HEK293 (cell line): ENCODE measurements at regions not wholly inside any gene's neighbourhood (a gene's known extent, or its start where the extent isn't known, plus 50 kb on each side); places are given as distances from the start of the nearest gene placed in this dataset.

Experiments used
- CTCF ChIA-PET: fragments of 350-600 bp; formaldehyde crosslinking; extraction: SDS; loops from one replicate; lab custom pipeline; 2021; ENCODE audit warnings: antibody characterized with exemption; lab: Yijun Ruan, JAX
- POLR2A ChIA-PET: fragments of 300-600 bp; formaldehyde crosslinking; extraction: SDS; loops from one replicate; lab custom pipeline; 2020; ENCODE audit warnings: antibody characterized with exemption, inconsistent platforms; lab: Yijun Ruan, JAX
- H3K27ac ChIP-seq: fragments of 200-500 bp; sonication (Bioruptor generic); 2 replicates; pipeline ENCODE4 v1.5.1; 2014; ENCODE audit warnings: low read depth, low read length, control low read depth, inconsistent platforms; ENCODE audit errors: extremely low read depth
- H3K36me3 ChIP-seq, 2 experiments: fragments of 200-500 bp in 1 of 2; sonication (Bioruptor generic) in 1 of 2; 1 replicate in 1 of 2; 2 replicates in 1 of 2; pipeline ENCODE4 v1.5.1; 2014 to 2017; ENCODE audit warnings: inconsistent platforms in 2 of 2, low read length in 2 of 2; ENCODE audit not compliant: control insufficient read depth in 2 of 2, insufficient read depth in 1 of 2
- H3K4me1 ChIP-seq: fragments of 200-500 bp; sonication (Bioruptor generic); 2 replicates; pipeline ENCODE4 v1.5.1; 2014; ENCODE audit warnings: mild to moderate bottlenecking, low read length, inconsistent platforms; ENCODE audit not compliant: control insufficient read depth, insufficient read depth
- H3K4me3 ChIP-seq: 2 replicates; pipeline ENCODE4 v1.5.1; 2011; ENCODE audit warnings: low read depth, mild to moderate bottlenecking, control low read depth, low read length, moderate library complexity
- H3K9me3 ChIP-seq: fragments of 200-500 bp; sonication (Bioruptor generic); 2 replicates; pipeline ENCODE4 v1.5.1; 2014; ENCODE audit warnings: low read depth, low read length, inconsistent platforms; ENCODE audit not compliant: control insufficient read depth, insufficient read depth
- AEBP2 ChIP-seq: fragments of 450-650 bp; formaldehyde crosslinking; IDR thresholded peaks from 2 replicates; pipeline ENCODE4 v1.5.1; 2016; ENCODE audit warnings: missing biosample characterization, missing genetic modification characterization, borderline replicate concordance
- ATF2 ChIP-seq: fragments of 450-650 bp; formaldehyde crosslinking; IDR thresholded peaks from 2 replicates; pipeline ENCODE4 v1.5.1; 2016; ENCODE audit warnings: missing biosample characterization, missing genetic modification characterization, low read depth
- BCL11B ChIP-seq: fragments of 450-650 bp; formaldehyde crosslinking; IDR thresholded peaks from 2 replicates; pipeline ENCODE4 v1.5.1; 2016; ENCODE audit warnings: low read depth, missing biosample characterization, missing genetic modification characterization
- KLF7 ChIP-seq: fragments of 450-650 bp; formaldehyde crosslinking; IDR thresholded peaks from 2 replicates; pipeline ENCODE4 v1.5.1; 2016; ENCODE audit warnings: missing biosample characterization, missing genetic modification characterization, borderline replicate concordance
- OSR2 ChIP-seq: fragments of 450-650 bp; formaldehyde crosslinking; IDR thresholded peaks from 2 replicates; pipeline ENCODE4 v1.5.1; 2016; ENCODE audit warnings: missing biosample characterization, missing genetic modification characterization
- PATZ1 ChIP-seq: fragments of 450-650 bp; formaldehyde crosslinking; IDR thresholded peaks from 2 replicates; pipeline ENCODE4 v1.5.1; 2016; ENCODE audit warnings: missing biosample characterization, missing genetic modification characterization
- PRDM1 ChIP-seq: fragments of 450-650 bp; formaldehyde crosslinking; IDR thresholded peaks from 2 replicates; pipeline ENCODE4; 2016; ENCODE audit warnings: missing biosample characterization, missing genetic modification characterization
- SCRT2 ChIP-seq: fragments of 450-650 bp; formaldehyde crosslinking; IDR thresholded peaks from 2 replicates; pipeline ENCODE4 v1.5.1; 2016; ENCODE audit warnings: missing biosample characterization, missing genetic modification characterization
- TCF7L2 ChIP-seq: IDR thresholded peaks from 2 replicates; pipeline ENCODE4 v1.6.1; 2011; ENCODE audit warnings: low read depth, mild to moderate bottlenecking, inconsistent platforms, low read length, moderate library complexity, borderline replicate concordance
- TRIM28 ChIP-seq: IDR thresholded peaks from 2 replicates; pipeline ENCODE4 v1.6.1; 2011; ENCODE audit warnings: low read length, control low read depth, borderline replicate concordance
- YY1 ChIP-seq: fragments of 450-650 bp; formaldehyde crosslinking; IDR thresholded peaks from 2 replicates; pipeline ENCODE4 v1.5.1; 2018; ENCODE audit warnings: missing biosample characterization, missing genetic modification characterization
- YY2 ChIP-seq: fragments of 450-650 bp; formaldehyde crosslinking; IDR thresholded peaks from 2 replicates; pipeline ENCODE4 v1.5.1; 2016; ENCODE audit warnings: missing biosample characterization, missing genetic modification characterization
- ZBTB21 ChIP-seq: fragments of 450-650 bp; formaldehyde crosslinking; IDR thresholded peaks from 2 replicates; pipeline ENCODE4 v1.5.1; 2017; ENCODE audit warnings: missing biosample characterization, missing genetic modification characterization
- ZNF10 ChIP-seq: fragments of 450-650 bp; formaldehyde crosslinking; IDR thresholded peaks from 2 replicates; pipeline ENCODE4 v1.5.1; 2017; ENCODE audit warnings: missing biosample characterization, missing genetic modification characterization
- ZNF211 ChIP-seq: fragments of 450-650 bp; formaldehyde crosslinking; IDR thresholded peaks from 2 replicates; pipeline ENCODE4 v1.5.1; 2016; ENCODE audit warnings: low read depth, missing biosample characterization, missing genetic modification characterization
- ZNF214 ChIP-seq: fragments of 450-650 bp; formaldehyde crosslinking; IDR thresholded peaks from 2 replicates; pipeline ENCODE4 v1.5.1; 2017; ENCODE audit warnings: missing biosample characterization, mild to moderate bottlenecking, missing genetic modification characterization, borderline replicate concordance
- ZNF274 ChIP-seq, 2 experiments: fragments of 200-500 bp in 1 of 2; fragments of 450-650 bp in 1 of 2; sonication (Bioruptor generic) in 1 of 2; formaldehyde crosslinking in 1 of 2; IDR thresholded peaks; 2 replicates each; pipeline versions ENCODE4 v1.5.1 to v1.6.1; 2014 to 2016; ENCODE audit warnings: borderline replicate concordance in 1 of 2, inconsistent platforms in 1 of 2, low read length in 1 of 2, missing biosample characterization in 1 of 2, missing genetic modification characterization in 1 of 2
- ZNF280C ChIP-seq: fragments of 450-650 bp; formaldehyde crosslinking; IDR thresholded peaks from 2 replicates; pipeline ENCODE4 v1.5.1; 2016; ENCODE audit warnings: missing biosample characterization, missing genetic modification characterization
- ZNF335 ChIP-seq: fragments of 450-650 bp; formaldehyde crosslinking; conservative IDR thresholded peaks from 2 replicates; pipeline ENCODE4 v1.5.1; 2016; ENCODE audit warnings: missing biosample characterization, missing genetic modification characterization
- ZNF341 ChIP-seq: fragments of 450-650 bp; formaldehyde crosslinking; IDR thresholded peaks from 2 replicates; pipeline ENCODE4; 2016; ENCODE audit warnings: low read depth, missing biosample characterization, missing genetic modification characterization
- ZNF521 ChIP-seq: fragments of 450-650 bp; formaldehyde crosslinking; IDR thresholded peaks from 2 replicates; pipeline ENCODE4 v1.5.1; 2017; ENCODE audit warnings: missing biosample characterization, mild to moderate bottlenecking, missing genetic modification characterization
- ZNF626 ChIP-seq: fragments of 450-650 bp; sonication (Bioruptor Pico); formaldehyde crosslinking; IDR thresholded peaks from 2 replicates; pipeline ENCODE4 v1.5.1; 2018; ENCODE audit warnings: missing biosample characterization, missing genetic modification characterization, inconsistent platforms
- ZNF776 ChIP-seq: fragments of 450-650 bp; formaldehyde crosslinking; IDR thresholded peaks from 2 replicates; pipeline ENCODE4 v1.5.0; 2017; ENCODE audit warnings: missing biosample characterization, missing genetic modification characterization, borderline replicate concordance
- ZNF830 ChIP-seq: fragments of 450-650 bp; IDR thresholded peaks from 2 replicates; pipeline ENCODE4 v1.5.0; 2018; ENCODE audit warnings: missing biosample characterization, missing genetic modification characterization, low read depth, mild to moderate bottlenecking, moderate library complexity

GRCh38 chr10:78715435-78715834 is 353.3 kb upstream of the ZMIZ1 start:
- Histone ChIP-seq H3K36me3 (no peaks in the 10 kb centered on the region), H3K27ac (no peak overlapping the region), H3K4me3 (no peak overlapping the region), H3K9me3 (no peaks in the 10 kb centered on the region), H3K4me1 (no peaks in the 10 kb centered on the region)
- ChIA-PET POLR2A (interaction anchor here (0.6 kb wide), 1 partner anchor 25 kb away, joined by 3 read pairs; no protein-coding TSS in a partner anchor), CTCF (no interaction called here)
- TF ChIP-seq TRIM28 (no peak), OSR2 (tag by site-specific recombination) (peak; percentile 18; the same call in 1 of the 2 replicates)

GRCh38 chr10:78716043-78716660 is 352.6 kb upstream of the ZMIZ1 start:
- TF ChIP-seq ZNF521 (tag by site-specific recombination) (no peak), SCRT2 (peak; percentile 30; the same call in 1 of the 2 replicates), ZNF335 (tag by site-specific recombination) (peak; percentile 40), ZBTB21 (tag by site-specific recombination) (no peak), ATF2 (tag by site-specific recombination) (peak; percentile 79), PRDM1 (tag by site-specific recombination) (0 out of 2 replicates have a peak, but pooled peaks have one; percentile 17)
- ChIA-PET CTCF (no interaction called here), POLR2A (interaction anchor here (0.6 kb wide), 1 partner anchor 25 kb away, joined by 3 read pairs; no protein-coding TSS in a partner anchor)

GRCh38 chr10:78717200-78717599 is 351.6 kb upstream of the ZMIZ1 start:
- Histone ChIP-seq H3K36me3 (no peaks in the 10 kb centered on the region), H3K4me3 (no peak overlapping the region), H3K9me3 (no peaks in the 10 kb centered on the region), H3K27ac (no peak overlapping the region), H3K4me1 (no peaks in the 10 kb centered on the region)
- ChIA-PET POLR2A (no interaction called here), CTCF (no interaction called here)
- TF ChIP-seq ZNF214 (tag by site-specific recombination) = no peak
- no peak for TF ChIP-seq ZNF280C (tag by site-specific recombination)
- no peak for TF ChIP-seq BCL11B (tag by site-specific recombination)
- TF ChIP-seq ZNF274 (IDR thresholded peaks at IDR 0.05; ENCODE audit: low read length) = no peak
- TF ChIP-seq ZNF274 (tag by site-specific recombination; IDR thresholded peaks at IDR 0.05; ENCODE audit: borderline replicate concordance) = no peak
- TF ChIP-seq ZNF341 (tag by site-specific recombination) = no peak
- TF ChIP-seq TCF7L2 = no peak
- TF ChIP-seq AEBP2 = no peak
- no peak for TF ChIP-seq ZNF211 (tag by site-specific recombination)
- no peak for TF ChIP-seq YY1
- TF ChIP-seq ZNF626 (tag by site-specific recombination) = no peak
- no peak for TF ChIP-seq ZNF776 (tag by site-specific recombination)
- TF ChIP-seq ZNF10 (tag by site-specific recombination) = no peak
- no peak for TF ChIP-seq ZNF830 (tag by site-specific recombination)
- TF ChIP-seq PATZ1 (tag by site-specific recombination) = no peak
- TF ChIP-seq YY2 = no peak
- no peak for TF ChIP-seq KLF7 (tag by site-specific recombination)

More at GRCh38 chr10:78716043-78716660, 352.6 kb upstream of the ZMIZ1 start:
- no peak overlapping the region for H3K4me3 ChIP-seq
- H3K9me3 ChIP-seq = no peaks in the 10 kb centered on the region
- H3K4me1 ChIP-seq = no peaks in the 10 kb centered on the region
- H3K27ac ChIP-seq = no peak overlapping the region
- no peaks in the 10 kb centered on the region for H3K36me3 ChIP-seq
